ENCODE measurements at regions not wholly inside any gene's neighbourhood (a gene's known extent, or its start where the extent isn't known, plus 50 kb on each side); places are given as distances from the start of the nearest gene placed in this dataset.

- POLR2A ChIA-PET: no interaction called here
- peaks cover 4% of the 10 kb centered on the region for H3K4me1 ChIP-seq
- no peak overlapping the region for H3K27ac Mint-ChIP-seq (ENCODE audit: unreplicated experiment)
- peaks cover 5% of the 10 kb centered on the region for H3K36me3 Mint-ChIP-seq (ENCODE audit: insufficient read depth, unreplicated experiment)
- TF ChIP-seq CTCF (IDR thresholded peaks at IDR 0.05; ENCODE audit: insufficient read depth in 1 of 2, low read depth in 1 of 2, low read length in 1 of 2, severe bottlenecking in 1 of 2, unreplicated experiment in 1 of 2): no peak
- H3K4me3 ChIP-seq (ENCODE audit: low read depth, low read length): no peak overlapping the region
- no peak for DNase-seq
- CTCF ChIA-PET: interaction anchor here (0.6 kb wide), 1 partner anchor 49 kb away, joined by 4 read pairs; no protein-coding TSS in a partner anchor
- H3K9me3 Mint-ChIP-seq (ENCODE audit: unreplicated experiment): peaks cover 21% of the 10 kb centered on the region
- no peak overlapping the region for H3K4me3 Mint-ChIP-seq (ENCODE audit: unreplicated experiment)
- BruUV-seq (replicated peaks): no TSS peak
- intact Hi-C loops (cut with micrococcal nuclease; ENCODE audit: unreplicated experiment): no loop called here
- peaks cover 12% of the 10 kb centered on the region; the same call in 1 of the 2 replicates for H3K9me3 ChIP-seq
- H3K27me3 Mint-ChIP-seq (ENCODE audit: insufficient read depth, unreplicated experiment): no peaks in the 10 kb centered on the region
- no peaks in the 10 kb centered on the region for H3K27me3 ChIP-seq (replicated peaks; ENCODE audit: control insufficient read depth, insufficient read depth, low read length)
- H3K36me3 ChIP-seq (ENCODE audit: control insufficient read depth, insufficient read depth, low read length): no peaks in the 10 kb centered on the region
- no peaks in the 10 kb centered on the region for H3K4me1 Mint-ChIP-seq (ENCODE audit: low read depth, unreplicated experiment)
Observed at GRCh38 chr15:39205081-39205480, 375.8 kb upstream of the THBS1 start.

GRCh38 chr15:39205506-39206371 is 375.1 kb upstream of the THBS1 start:
- no peak for TF ChIP-seq CTCF (IDR thresholded peaks at IDR 0.05; ENCODE audit: insufficient read depth in 1 of 2, low read depth in 1 of 2, low read length in 1 of 2, severe bottlenecking in 1 of 2, unreplicated experiment in 1 of 2)
- H3K4me3 ChIP-seq (ENCODE audit: low read depth, low read length): no peak overlapping the region
- intact Hi-C loops (cut with micrococcal nuclease; ENCODE audit: unreplicated experiment): no loop called here
- H3K9me3 ChIP-seq: peaks cover 12% of the 10 kb centered on the region
- no TSS peak for BruUV-seq (replicated peaks)
- no peaks in the 10 kb centered on the region for H3K27me3 ChIP-seq (replicated peaks; ENCODE audit: control insufficient read depth, insufficient read depth, low read length)
- Mint-ChIP-seq H3K36me3 (ENCODE audit: insufficient read depth, unreplicated experiment) (peaks cover 5% of the 10 kb centered on the region), H3K27ac (ENCODE audit: unreplicated experiment) (no peak overlapping the region), H3K9me3 (ENCODE audit: unreplicated experiment) (peaks cover 22% of the 10 kb centered on the region), H3K4me3 (ENCODE audit: unreplicated experiment) (no peak overlapping the region), H3K4me1 (ENCODE audit: low read depth, unreplicated experiment) (no peaks in the 10 kb centered on the region), H3K27me3 (ENCODE audit: insufficient read depth, unreplicated experiment) (no peaks in the 10 kb centered on the region)
- peaks cover 4% of the 10 kb centered on the region for H3K4me1 ChIP-seq
- POLR2A ChIA-PET: no interaction called here
- H3K36me3 ChIP-seq (ENCODE audit: control insufficient read depth, insufficient read depth, low read length): no peaks in the 10 kb centered on the region
- CTCF ChIA-PET: no interaction called here
- DNase-seq: no peak

- Mint-ChIP-seq H3K27me3 (ENCODE audit: insufficient read depth, unreplicated experiment) (no peaks in the 10 kb centered on the region), H3K4me1 (ENCODE audit: low read depth, unreplicated experiment) (peaks cover 7% of the 10 kb centered on the region), H3K27ac (ENCODE audit: unreplicated experiment) (no peak overlapping the region), H3K36me3 (ENCODE audit: insufficient read depth, unreplicated experiment) (peaks cover 13% of the 10 kb centered on the region), H3K4me3 (ENCODE audit: unreplicated experiment) (no peak overlapping the region), H3K9me3 (ENCODE audit: unreplicated experiment) (peaks cover 38% of the 10 kb centered on the region)
- no peak for DNase-seq
- Histone ChIP-seq H3K4me3 (ENCODE audit: low read depth, low read length) (no peak overlapping the region), H3K36me3 (ENCODE audit: control insufficient read depth, insufficient read depth, low read length) (no peaks in the 10 kb centered on the region), H3K27me3 (replicated peaks; ENCODE audit: control insufficient read depth, insufficient read depth, low read length) (no peaks in the 10 kb centered on the region), H3K4me1 (peaks cover 3% of the 10 kb centered on the region), H3K9me3 (peaks cover 20% of the 10 kb centered on the region)
- BruUV-seq (replicated peaks): no TSS peak
- intact Hi-C loops (cut with micrococcal nuclease; ENCODE audit: unreplicated experiment): no loop called here
- CTCF ChIA-PET: no interaction called here
- POLR2A ChIA-PET: no interaction called here
- TF ChIP-seq CTCF (IDR thresholded peaks at IDR 0.05; ENCODE audit: insufficient read depth in 1 of 2, low read depth in 1 of 2, low read length in 1 of 2, severe bottlenecking in 1 of 2, unreplicated experiment in 1 of 2): no peak
Observed at GRCh38 chr15:39207532-39208115, 373.3 kb upstream of the THBS1 start.

Data from Caco-2 (cell line).